GM18867 (cell line): ENCODE measurements at regions not wholly inside any gene's neighbourhood (a gene's known extent, or its start where the extent isn't known, plus 50 kb on each side); places are given as distances from the start of the nearest gene placed in this dataset.
"Not testable (repeated sequence)": the region's sequence is repeated elsewhere in the genome, so short reads cannot be mapped to it uniquely, and the experiment has no call there.

Experiments
- ATAC-seq: cut with Tn5 transposase; IDR thresholded peaks from one replicate; pipeline ENCODE4 v1.9.1; 2021; ENCODE audit warnings: mild to moderate bottlenecking, moderate library complexity; ENCODE audit not compliant: unreplicated experiment

- no peak for ATAC-seq
Measured at GRCh38 chr9:26508897-26509296, 383.7 kb downstream of the CAAP1 start.

DNA sequence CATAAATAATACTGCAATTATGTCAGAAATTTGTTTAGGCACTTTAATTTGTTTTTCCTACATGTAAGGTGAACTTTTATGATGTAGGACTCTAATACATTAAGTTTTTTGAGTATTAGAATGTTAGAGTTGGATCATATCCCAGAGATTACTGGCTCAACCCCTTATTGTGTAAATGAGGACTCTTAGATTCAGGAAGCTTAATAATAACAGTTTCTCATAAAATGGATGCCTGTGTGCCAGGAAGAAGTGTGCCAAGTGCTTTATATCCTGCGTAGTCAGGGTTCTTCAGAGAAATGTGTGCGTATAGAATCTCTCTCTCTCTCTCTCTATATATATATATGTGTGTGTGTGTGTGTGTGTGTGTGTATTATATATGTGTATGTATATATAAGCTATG lies 388.5 kb downstream of the CAAP1 start:
- ATAC-seq, result no peak

DNA sequence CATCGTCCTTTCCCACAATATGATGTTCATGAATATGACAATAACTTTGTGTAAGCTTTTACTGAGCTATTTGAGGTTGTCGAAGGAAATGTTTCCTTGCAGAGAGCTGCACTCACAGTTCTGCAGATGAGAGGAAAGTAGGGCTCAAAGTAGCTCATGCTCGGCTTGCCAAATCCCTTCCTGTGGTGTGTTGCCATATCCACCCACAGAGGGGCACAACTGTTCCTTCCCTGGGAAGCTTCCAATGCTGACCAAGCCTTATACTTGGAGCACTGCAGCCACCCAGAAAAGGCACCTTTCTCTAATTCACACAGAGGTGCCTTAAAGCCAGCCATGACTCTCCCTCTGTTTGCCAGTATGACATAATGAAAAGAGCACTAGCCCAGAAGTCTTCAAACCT lies 390.3 kb downstream of the CAAP1 start:
- ATAC-seq, result no peak

DNA sequence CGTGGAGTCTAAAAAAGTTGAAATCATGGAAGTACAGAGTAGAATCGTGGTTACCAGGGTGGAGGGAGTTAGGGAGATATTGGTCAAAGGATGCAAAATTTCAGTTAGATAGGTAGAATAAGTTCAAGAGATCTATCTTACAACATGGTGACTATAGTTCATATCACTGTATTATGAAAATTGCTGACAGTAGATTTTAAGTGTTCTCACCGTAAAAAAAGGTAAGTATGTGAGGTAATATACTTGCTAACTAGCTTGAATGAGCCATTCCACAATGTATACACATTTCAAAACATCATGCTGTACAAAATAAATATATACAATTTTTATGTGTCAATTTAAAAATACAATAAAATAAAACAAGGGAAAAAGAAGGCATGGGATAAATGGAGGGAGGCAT lies 392.1 kb downstream of the CAAP1 start:
- no peak for ATAC-seq

DNA sequence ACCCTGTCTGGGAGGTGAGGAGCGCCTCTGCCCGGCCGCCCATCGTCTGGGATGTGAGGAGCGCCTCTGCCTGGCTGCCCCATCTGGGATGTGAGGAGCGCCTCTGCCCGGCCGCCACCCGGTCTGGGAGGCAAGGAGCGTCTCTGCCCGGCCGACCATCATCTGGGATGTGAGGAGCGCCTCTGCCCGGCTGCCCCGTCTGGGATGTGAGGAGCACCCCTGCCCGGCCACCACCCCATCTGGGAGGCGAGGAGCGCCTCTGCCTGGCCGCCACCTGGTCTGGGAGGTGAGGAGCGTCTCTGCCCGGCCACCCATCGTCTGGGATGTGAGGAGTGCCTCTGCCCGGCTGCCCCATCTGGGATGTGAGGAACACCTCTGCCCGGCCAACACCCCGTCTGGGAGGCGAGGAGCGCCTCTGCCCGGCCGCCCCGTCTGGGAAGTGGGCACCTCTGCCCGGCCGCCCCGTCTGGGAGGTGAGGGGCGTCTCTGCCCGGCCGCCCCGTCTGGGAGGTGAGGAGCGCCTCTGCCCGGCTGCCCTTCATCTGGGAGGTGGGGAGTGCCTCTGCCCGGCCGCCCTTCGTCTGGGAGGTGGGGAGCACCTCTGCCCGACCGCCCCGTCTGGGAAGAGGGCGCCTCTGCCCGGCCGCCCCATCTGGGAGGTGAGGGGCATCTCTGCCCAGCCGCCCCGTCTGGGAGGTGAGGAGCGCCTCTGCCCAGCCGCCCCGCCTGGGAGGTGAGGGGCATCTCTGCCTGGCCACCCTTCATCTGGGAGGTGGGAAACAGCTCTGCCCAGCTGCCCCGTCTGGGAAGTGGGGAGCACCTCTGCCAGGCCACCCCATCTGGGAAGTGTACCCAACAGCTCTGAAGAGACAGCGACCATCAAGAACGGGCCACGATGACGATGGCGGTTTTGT lies 399.7 kb downstream of the CAAP1 start:
- ATAC-seq, result not testable (repeated sequence)

DNA sequence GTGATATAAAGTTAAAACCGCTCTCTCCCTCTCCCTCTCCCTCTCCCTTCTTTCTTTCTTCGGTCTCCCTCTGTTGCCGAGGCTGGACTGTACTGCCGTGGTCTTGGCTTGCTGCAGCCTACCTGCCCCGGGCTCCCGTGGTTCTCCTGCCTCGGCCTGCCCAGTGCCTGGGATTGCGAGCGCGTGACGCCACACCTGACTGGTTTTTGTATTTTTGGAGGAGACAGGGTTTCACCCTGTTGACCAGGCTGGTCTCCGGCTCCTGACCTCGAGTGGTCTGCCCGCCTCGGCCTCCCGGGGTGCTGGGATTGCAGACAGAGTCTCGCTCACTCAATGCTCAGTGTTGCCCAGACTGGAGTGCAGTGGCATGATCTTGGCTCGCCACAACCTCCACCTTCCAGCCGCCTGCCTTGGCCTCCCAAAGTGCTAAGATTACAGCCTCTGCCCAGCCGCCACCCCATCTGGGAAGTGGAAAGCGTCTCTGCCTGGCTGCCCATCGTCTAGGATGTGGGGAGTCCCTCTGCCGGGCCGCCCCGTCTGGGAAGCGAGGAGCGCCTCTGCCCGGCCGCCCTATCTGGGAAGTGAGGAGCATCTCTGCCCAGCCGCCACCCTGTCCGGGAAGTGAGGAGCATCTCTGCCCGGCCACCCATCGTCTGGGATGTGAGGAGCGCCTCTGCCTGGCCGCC lies 400.5 kb downstream of the CAAP1 start:
- ATAC-seq, result not testable (repeated sequence)

GRCh38 chr9:26483991-26484390 lies 408.6 kb downstream of the CAAP1 start:
- ATAC-seq, result no peak

- no peak for ATAC-seq
Measured at GRCh38 chr9:26477963-26478362, 414.6 kb downstream of the CAAP1 start.

GRCh38 chr9:26471261-26471660 lies 421.3 kb downstream of the CAAP1 start:
- ATAC-seq, result no peak

GRCh38 chr9:26470284-26470683 lies 422.3 kb downstream of the CAAP1 start:
- ATAC-seq, result no peak

- ATAC-seq, result no peak
Measured at GRCh38 chr9:26463837-26464236, 428.8 kb downstream of the CAAP1 start.

DNA sequence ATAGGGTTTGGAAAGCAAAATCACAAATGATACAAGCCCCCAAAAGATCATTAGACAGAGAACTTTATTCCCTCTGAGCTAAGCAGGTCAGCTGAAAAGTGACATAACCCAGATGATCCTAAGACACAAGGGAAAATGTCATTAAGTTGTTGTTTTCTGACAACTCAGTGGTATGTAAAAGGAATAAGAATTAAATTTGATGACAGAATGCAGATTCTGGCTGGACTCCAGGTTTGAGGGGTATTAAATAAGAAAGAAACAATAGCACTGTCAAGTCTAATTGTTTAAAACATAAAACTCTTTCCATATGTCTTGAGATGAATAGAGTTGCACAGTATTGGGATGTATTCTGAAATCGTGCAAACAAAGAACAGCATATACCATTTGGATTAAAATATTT lies 429.9 kb downstream of the CAAP1 start:
- ATAC-seq, result no peak

GRCh38 chr9:26462213-26462612 lies 430.4 kb downstream of the CAAP1 start:
- ATAC-seq, result no peak

DNA sequence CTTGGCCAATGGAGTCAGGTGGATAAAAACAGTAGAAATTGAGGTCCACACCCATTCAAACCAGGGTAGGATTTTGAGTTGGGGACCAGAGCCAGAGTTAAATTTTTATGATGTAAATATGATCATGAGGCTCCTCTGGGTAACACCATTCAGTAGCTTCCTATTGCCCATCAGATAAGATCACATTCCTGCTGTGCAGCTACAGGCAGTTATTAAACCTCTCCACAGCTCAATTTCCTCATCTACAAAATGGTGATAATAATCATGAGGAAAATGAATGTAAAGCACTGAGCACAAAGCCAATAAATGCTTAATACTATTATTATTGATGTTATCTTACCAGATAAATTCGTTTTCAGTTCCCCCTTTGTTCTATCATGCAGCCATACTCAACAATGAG lies 432.0 kb downstream of the CAAP1 start:
- no peak for ATAC-seq

DNA sequence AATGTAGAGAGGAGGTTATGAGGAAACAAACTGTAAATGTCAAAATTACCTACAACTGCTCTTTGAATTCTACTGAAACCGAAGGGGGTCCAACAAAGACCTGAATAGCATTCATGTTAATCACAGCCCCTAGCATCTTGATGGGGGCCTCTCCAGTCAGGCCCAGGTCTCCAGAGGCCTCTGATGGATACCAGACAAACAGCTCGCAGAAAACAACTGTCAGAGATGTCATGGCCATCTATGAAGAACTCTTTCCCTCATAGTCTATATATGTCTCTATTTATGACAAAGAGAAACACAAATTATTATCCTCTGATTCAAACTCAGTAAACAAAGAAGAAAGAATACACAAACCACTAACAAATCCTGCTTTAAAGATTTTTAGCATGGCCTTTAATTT lies 432.6 kb downstream of the CAAP1 start:
- no peak for ATAC-seq

- ATAC-seq, result no peak
Measured at GRCh38 chr9:26458054-26458453, 434.5 kb downstream of the CAAP1 start.

DNA sequence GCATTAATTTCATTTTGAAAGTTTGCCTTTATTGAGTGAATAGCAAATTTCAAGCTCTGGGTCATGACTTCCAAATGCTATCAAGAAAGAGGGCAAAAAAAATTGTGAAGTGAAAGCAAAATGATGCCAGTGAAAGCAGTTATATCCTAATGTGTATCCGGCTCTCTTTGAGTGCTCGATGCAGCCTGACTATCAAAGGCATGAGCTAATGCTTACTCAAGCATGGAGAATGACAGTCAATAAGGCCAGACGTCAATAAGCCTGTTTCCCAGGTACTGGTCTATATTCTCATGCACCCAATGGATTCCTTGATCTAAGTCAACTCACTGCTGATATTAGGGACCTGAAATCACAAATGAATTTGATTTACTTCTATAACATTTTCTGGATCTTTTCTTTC lies 435.5 kb downstream of the CAAP1 start:
- ATAC-seq, result no peak

GRCh38 chr9:26439061-26439624 lies 453.5 kb downstream of the CAAP1 start:
- ATAC-seq, result no peak

GRCh38 chr9:26437056-26437711 lies 455.4 kb downstream of the CAAP1 start:
- ATAC-seq, result no peak

DNA sequence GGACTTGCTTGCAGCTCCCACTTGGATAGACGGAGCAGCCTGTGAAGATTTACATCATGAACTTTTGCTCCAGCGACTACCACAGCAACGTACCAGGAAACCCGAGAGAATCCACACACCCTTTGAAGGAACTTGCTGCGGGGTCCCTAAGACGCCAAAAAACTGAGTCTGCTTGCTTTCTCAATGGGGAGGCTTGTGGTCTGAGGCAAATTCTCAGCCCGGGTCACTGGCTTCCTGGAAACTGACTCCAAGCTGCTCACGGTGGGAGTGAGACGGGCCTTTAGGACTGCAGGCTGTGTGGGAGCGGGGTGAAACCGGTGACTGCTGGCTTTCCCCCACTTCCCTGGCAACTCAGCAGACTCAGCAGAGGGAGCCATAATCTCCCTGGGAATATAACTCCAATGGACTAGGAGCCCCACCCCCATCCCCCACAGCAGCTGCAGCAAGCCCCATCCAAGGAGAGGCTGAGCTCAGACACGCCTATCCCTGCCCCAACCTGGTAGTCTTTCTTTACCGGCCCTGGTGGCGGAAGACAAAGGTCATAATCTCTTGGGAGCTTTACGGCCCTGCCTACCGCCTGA lies 466.0 kb downstream of the CAAP1 start:
- no peak for ATAC-seq

- ATAC-seq, result no peak
Measured at GRCh38 chr9:26418480-26418879, 474.1 kb downstream of the CAAP1 start.
